GM18870 (cell line): ENCODE measurements at regions not wholly inside any gene's neighbourhood (a gene's known extent, or its start where the extent isn't known, plus 50 kb on each side); places are given as distances from the start of the nearest gene placed in this dataset.

ENCODE experiments used
- ATAC-seq: cut with Tn5 transposase; IDR thresholded peaks from one replicate; pipeline ENCODE4 v1.9.1; 2021; ENCODE audit warnings: moderate library complexity; ENCODE audit not compliant: unreplicated experiment

- ATAC-seq: no peak
Measured at GRCh38 chr13:91181892-91182291, 165.6 kb upstream of the MIR17HG start.

GRCh38 chr13:91184244-91184926 lies 163.1 kb upstream of the MIR17HG start:
- no peak for ATAC-seq

GRCh38 chr13:91185294-91185863 lies 162.1 kb upstream of the MIR17HG start:
- no peak for ATAC-seq

GRCh38 chr13:91187522-91187921 lies 160.0 kb upstream of the MIR17HG start:
- ATAC-seq: no peak

- no peak for ATAC-seq
Measured at GRCh38 chr13:91189506-91189905, 158.0 kb upstream of the MIR17HG start.

GRCh38 chr13:91193358-91193757 lies 154.1 kb upstream of the MIR17HG start:
- ATAC-seq: no peak

- no peak for ATAC-seq
Measured at GRCh38 chr13:91195789-91196188, 151.7 kb upstream of the MIR17HG start.

GRCh38 chr13:91196958-91197357 lies 150.5 kb upstream of the MIR17HG start:
- peak; percentile 80 for ATAC-seq

GRCh38 chr13:91199866-91200265 lies 147.6 kb upstream of the MIR17HG start:
- ATAC-seq: no peak

GRCh38 chr13:91200486-91200885 lies 147.0 kb upstream of the MIR17HG start:
- ATAC-seq: no peak

- no peak for ATAC-seq
Measured at GRCh38 chr13:91203430-91203829, 144.1 kb upstream of the MIR17HG start.

GRCh38 chr13:91207261-91207660 lies 140.2 kb upstream of the MIR17HG start:
- ATAC-seq: no peak

- no peak for ATAC-seq
Measured at GRCh38 chr13:91211510-91211909, 136.0 kb upstream of the MIR17HG start.

GRCh38 chr13:91212231-91212630 lies 135.3 kb upstream of the MIR17HG start:
- no peak for ATAC-seq

GRCh38 chr13:91214031-91214430 lies 133.5 kb upstream of the MIR17HG start:
- no peak for ATAC-seq

- no peak for ATAC-seq
Measured at GRCh38 chr13:91216928-91217700, 130.4 kb upstream of the MIR17HG start.

GRCh38 chr13:91219201-91219600 lies 128.3 kb upstream of the MIR17HG start:
- ATAC-seq: no peak

GRCh38 chr13:91220872-91221271 lies 126.6 kb upstream of the MIR17HG start:
- no peak for ATAC-seq

- no peak for ATAC-seq
Measured at GRCh38 chr13:91228108-91228507, 119.4 kb upstream of the MIR17HG start.

- ATAC-seq: no peak
Measured at GRCh38 chr13:91228940-91229339, 118.5 kb upstream of the MIR17HG start.

- no peak for ATAC-seq
Measured at GRCh38 chr13:91232716-91233115, 114.8 kb upstream of the MIR17HG start.

- ATAC-seq: no peak
Measured at GRCh38 chr13:91233291-91233690, 114.2 kb upstream of the MIR17HG start.
